ENCODE measurements at regions not wholly inside any gene's neighbourhood (a gene's known extent, or its start where the extent isn't known, plus 50 kb on each side); places are given as distances from the start of the nearest gene placed in this dataset.

DNA sequence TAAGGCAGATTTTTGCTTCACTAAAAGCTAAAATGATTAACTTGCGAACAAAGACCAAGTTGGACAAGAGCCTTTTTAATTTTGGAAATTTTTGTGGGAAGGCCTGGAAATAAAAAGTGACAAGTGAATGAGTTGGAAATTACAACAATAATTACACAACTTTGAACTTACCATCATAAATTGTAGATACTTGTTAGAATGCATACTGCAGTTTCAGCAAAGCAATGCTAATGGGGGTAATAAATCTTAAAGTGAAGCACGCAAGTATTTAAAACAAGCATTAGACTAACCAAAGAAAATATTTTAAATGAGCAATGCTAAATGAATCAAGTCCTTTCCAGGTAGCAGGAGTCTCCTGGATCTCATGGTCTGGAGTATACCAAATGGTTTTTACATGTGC, 83.2 kb upstream of the EYA4 start:
- TF ChIP-seq ZNF274 (IDR thresholded peaks at IDR 0.05; ENCODE audit: low read depth, low read length) (no peak), SUZ12 (IDR thresholded peaks at IDR 0.05; ENCODE audit: extremely low read depth, insufficient read depth, insufficient read length) (no peak), YY1 (IDR thresholded peaks at IDR 0.05; ENCODE audit: insufficient read depth, insufficient read length) (no peak)

Data from NT2/D1 (cell line).